Adrenal gland (tissue), 9 donors: ENCODE measurements at regions not wholly inside any gene's neighbourhood (a gene's known extent, or its start where the extent isn't known, plus 50 kb on each side); places are given as distances from the start of the nearest gene placed in this dataset.

ENCODE experiments used
- DNase-seq, 7 donors: peaks; one replicate each; pipeline ENCODE4 v3.0.0-alpha.2; 2019 to 2020
- H3K27ac ChIP-seq, 5 donors: fragments of 200-600 bp; sonication (generic) in 4 of 5; 1 replicate in 3 of 5; 2 replicates in 2 of 5; pipeline versions ENCODE4 v1.5.1 to v1.8.0; 2016 to 2020; ENCODE audit warnings: mild to moderate bottlenecking in 1 of 5
- H3K27me3 ChIP-seq: fragments of 200-600 bp; 2 replicates; pipeline ENCODE4 v1.8.0; 2021
- H3K36me3 ChIP-seq, 2 donors: fragments of 200-600 bp; replicated peaks in 1 of 2; 1 replicate in 1 of 2; 2 replicates in 1 of 2; pipeline versions ENCODE4 v1.5.1 to v1.8.0; 2018 to 2022
- H3K4me1 ChIP-seq, 2 donors: fragments of 200-600 bp; replicated peaks in 1 of 2; 1 replicate in 1 of 2; 2 replicates in 1 of 2; pipeline versions ENCODE4 v1.5.1 to v1.8.0; 2018 to 2021
- H3K4me3 ChIP-seq, 4 donors: fragments of 200-600 bp; sonication (generic) in 3 of 4; one replicate each; pipeline ENCODE4 v1.5.1; 2016 to 2018
- H3K9me3 ChIP-seq, 3 donors: fragments of 200-600 bp; sonication (generic) in 1 of 3; replicated peaks in 1 of 3; 1 replicate in 2 of 3; 2 replicates in 1 of 3; pipeline versions ENCODE4 v1.5.1 to v1.8.0; 2016 to 2021
- POLR2A ChIP-seq, 2 donors: fragments of 450-650 bp; IDR thresholded peaks; one replicate each; pipeline ENCODE4 v1.6.1; 2017; ENCODE audit warnings: antibody characterized with exemption in 2 of 2, mild to moderate bottlenecking in 2 of 2, moderate library complexity in 1 of 2
- WGBS, 4 donors: extraction: QIAGEN DNeasy Blood & Tissue Kit in 2 of 4; methylation state at CpG; one replicate each; pipeline versions ENCODE4 v1.1.5 to v1.1.7; 2013 to 2017; 5-methylcytosine and 5-hydroxymethylcytosine counted together
- intact Hi-C, 2 donors: fragments of 100-400 bp; cut with DNase I; formaldehyde crosslinking; loops; one replicate each; pipeline versions ENCODE4 v1.14.1 to v1.15.0; 2022 to 2023
- TF ChIP-seq, protein P1 (sequence below), 6 experiments: fragments of 450-650 bp in 4 of 6; fragments of 200-600 bp in 2 of 6; sonication (generic) in 1 of 6; IDR thresholded peaks; 1 replicate in 5 of 6; 2 replicates in 1 of 6; pipeline versions ENCODE4 v1.5.1 to v1.8.0; 2016 to 2021; ENCODE audit warnings: antibody characterized with exemption in 6 of 6, mild to moderate bottlenecking in 2 of 6, moderate library complexity in 1 of 6
- donor health status: healthy with polysubstance abuse.
- donor health status: Bipolar disorder and iron deficiency.
- donor health status: DM: yes; HTN: yes; CAD: no.
- donor health status: DM: no; HTN: no; CAD: no.
- donor health status: DM: no; HTN: no; CAD: no.

GRCh38 chr5:91541696-91542095 lies 158.6 kb upstream of the ARRDC3 start:
- Histone ChIP-seq H3K36me3 (no peaks in the 10 kb centered on the region), H3K9me3 (no peaks in the 10 kb centered on the region), H3K4me3 (no peak overlapping the region), H3K27ac (no peak overlapping the region), H3K4me1 (no peaks in the 10 kb centered on the region), H3K27me3 (no peaks in the 10 kb centered on the region)
- intact Hi-C loops, result no loop called here
- no peak for DNase-seq
- TF ChIP-seq, protein P1, sequence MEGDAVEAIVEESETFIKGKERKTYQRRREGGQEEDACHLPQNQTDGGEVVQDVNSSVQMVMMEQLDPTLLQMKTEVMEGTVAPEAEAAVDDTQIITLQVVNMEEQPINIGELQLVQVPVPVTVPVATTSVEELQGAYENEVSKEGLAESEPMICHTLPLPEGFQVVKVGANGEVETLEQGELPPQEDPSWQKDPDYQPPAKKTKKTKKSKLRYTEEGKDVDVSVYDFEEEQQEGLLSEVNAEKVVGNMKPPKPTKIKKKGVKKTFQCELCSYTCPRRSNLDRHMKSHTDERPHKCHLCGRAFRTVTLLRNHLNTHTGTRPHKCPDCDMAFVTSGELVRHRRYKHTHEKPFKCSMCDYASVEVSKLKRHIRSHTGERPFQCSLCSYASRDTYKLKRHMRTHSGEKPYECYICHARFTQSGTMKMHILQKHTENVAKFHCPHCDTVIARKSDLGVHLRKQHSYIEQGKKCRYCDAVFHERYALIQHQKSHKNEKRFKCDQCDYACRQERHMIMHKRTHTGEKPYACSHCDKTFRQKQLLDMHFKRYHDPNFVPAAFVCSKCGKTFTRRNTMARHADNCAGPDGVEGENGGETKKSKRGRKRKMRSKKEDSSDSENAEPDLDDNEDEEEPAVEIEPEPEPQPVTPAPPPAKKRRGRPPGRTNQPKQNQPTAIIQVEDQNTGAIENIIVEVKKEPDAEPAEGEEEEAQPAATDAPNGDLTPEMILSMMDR (IDR thresholded peaks at IDR 0.05), result no peak
- no peak for TF ChIP-seq POLR2A (IDR thresholded peaks at IDR 0.05)

GRCh38 chr5:91538179-91538578 lies 155.1 kb upstream of the ARRDC3 start:
- H3K4me3 ChIP-seq, result no peak overlapping the region
- intact Hi-C loops, result no loop called here
- no peak for TF ChIP-seq POLR2A (IDR thresholded peaks at IDR 0.05)
- TF ChIP-seq, protein P1 (IDR thresholded peaks at IDR 0.05), result no peak
- no peaks in the 10 kb centered on the region for H3K27me3 ChIP-seq
- H3K36me3 ChIP-seq, result no peaks in the 10 kb centered on the region
- H3K4me1 ChIP-seq, result no peaks in the 10 kb centered on the region
- no peak for DNase-seq
- H3K27ac ChIP-seq, result no peak overlapping the region
- H3K9me3 ChIP-seq, result no peaks in the 10 kb centered on the region
- 61 to 68% (median 66%) methylated on average over 4 of the region's 4 CpGs for WGBS, 4 donors

GRCh38 chr5:91535499-91535898 lies 152.4 kb upstream of the ARRDC3 start:
- intact Hi-C loops, result no loop called here
- Histone ChIP-seq H3K4me3 (no peak overlapping the region), H3K27ac (no peak overlapping the region), H3K36me3 (no peaks in the 10 kb centered on the region), H3K27me3 (no peaks in the 10 kb centered on the region), H3K4me1 (no peaks in the 10 kb centered on the region), H3K9me3 (no peaks in the 10 kb centered on the region)
- no peak for DNase-seq
- TF ChIP-seq, protein P1 (IDR thresholded peaks at IDR 0.05), result no peak
- 55 to 66% (median 62%) methylated on average over 2 of the region's 2 CpGs for WGBS, 4 donors

DNA sequence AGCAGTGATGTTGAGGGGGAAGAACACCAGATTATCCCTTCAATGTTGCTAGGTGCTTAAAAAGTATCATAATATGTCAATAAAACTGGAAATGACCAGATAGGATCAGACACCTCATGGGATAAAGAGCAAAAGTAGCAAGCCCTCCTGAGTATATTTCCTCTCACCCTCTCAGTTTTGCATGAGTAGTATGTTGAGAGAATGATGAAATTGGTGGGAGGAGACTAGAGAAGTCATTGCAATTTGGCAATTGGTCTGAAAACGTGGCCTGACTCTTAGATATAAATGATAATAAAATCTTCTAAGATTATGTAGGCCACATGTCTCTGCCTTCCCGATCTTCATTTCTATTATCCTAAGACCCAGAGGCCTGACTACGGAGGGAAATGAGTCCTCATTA lies 151.2 kb upstream of the ARRDC3 start:
- no peak for DNase-seq
- Histone ChIP-seq H3K4me3 (no peak overlapping the region), H3K27me3 (no peaks in the 10 kb centered on the region), H3K9me3 (no peaks in the 10 kb centered on the region), H3K27ac (no peak overlapping the region), H3K4me1 (no peaks in the 10 kb centered on the region), H3K36me3 (no peaks in the 10 kb centered on the region)
- WGBS, 4 donors, result 72 to 74% (median 73%) methylated on average over 3 of the region's 3 CpGs
- intact Hi-C loops, result no loop called here
- no peak for TF ChIP-seq POLR2A (IDR thresholded peaks at IDR 0.05)
- TF ChIP-seq, protein P1 (IDR thresholded peaks at IDR 0.05), result no peak
